HuH-7.5 (cell line): ENCODE measurements at regions not wholly inside any gene's neighbourhood (a gene's known extent, or its start where the extent isn't known, plus 50 kb on each side); places are given as distances from the start of the nearest gene placed in this dataset.

Experiments used
- DNase-seq: peaks from one replicate; pipeline ENCODE4 v3.0.0; 2011; ENCODE audit warnings: low spot score

GRCh38 chr3:82287562-82287961, 526.1 kb upstream of the GBE1 start:
- no peak for DNase-seq

- no peak for DNase-seq
Measured at GRCh38 chr3:82281205-82281604, 519.8 kb upstream of the GBE1 start.

GRCh38 chr3:82276992-82277391, 515.5 kb upstream of the GBE1 start:
- no peak for DNase-seq

- DNase-seq = no peak
Measured at GRCh38 chr3:82274897-82275296, 513.5 kb upstream of the GBE1 start.

- no peak for DNase-seq
Measured at GRCh38 chr3:82265747-82266146, 504.3 kb upstream of the GBE1 start.

- no peak for DNase-seq
Measured at GRCh38 chr3:82262193-82262592, 500.7 kb upstream of the GBE1 start.

- no peak for DNase-seq
Measured at GRCh38 chr3:82261637-82262036, 500.2 kb upstream of the GBE1 start.

- DNase-seq = no peak
Measured at GRCh38 chr3:82261013-82261412, 499.6 kb upstream of the GBE1 start.

- no peak for DNase-seq
Measured at GRCh38 chr3:82259994-82260393, 498.5 kb upstream of the GBE1 start.

- no peak for DNase-seq
Measured at GRCh38 chr3:82240322-82240721, 478.9 kb upstream of the GBE1 start.

- DNase-seq = no peak
Measured at GRCh38 chr3:82236257-82236656, 474.8 kb upstream of the GBE1 start.

GRCh38 chr3:82229397-82229796, 468.0 kb upstream of the GBE1 start:
- DNase-seq = no peak

GRCh38 chr3:82224661-82225060, 463.2 kb upstream of the GBE1 start:
- no peak for DNase-seq

- DNase-seq = no peak
Measured at GRCh38 chr3:82222401-82222800, 461.0 kb upstream of the GBE1 start.

GRCh38 chr3:82217571-82217970, 456.1 kb upstream of the GBE1 start:
- no peak for DNase-seq

GRCh38 chr3:82208002-82208710, 446.7 kb upstream of the GBE1 start:
- DNase-seq = no peak

GRCh38 chr3:82202269-82202668, 440.8 kb upstream of the GBE1 start:
- DNase-seq = no peak

- DNase-seq = no peak
Measured at GRCh38 chr3:82201316-82201715, 439.9 kb upstream of the GBE1 start.

- no peak for DNase-seq
Measured at GRCh38 chr3:82198009-82198408, 436.6 kb upstream of the GBE1 start.

- DNase-seq = no peak
Measured at GRCh38 chr3:82196645-82197044, 435.2 kb upstream of the GBE1 start.

- no peak for DNase-seq
Measured at GRCh38 chr3:82194870-82195269, 433.4 kb upstream of the GBE1 start.

GRCh38 chr3:82186017-82186416, 424.6 kb upstream of the GBE1 start:
- DNase-seq = no peak

GRCh38 chr3:82179291-82179690, 417.8 kb upstream of the GBE1 start:
- no peak for DNase-seq

GRCh38 chr3:82178291-82178690, 416.8 kb upstream of the GBE1 start:
- no peak for DNase-seq

GRCh38 chr3:82177774-82178173, 416.3 kb upstream of the GBE1 start:
- no peak for DNase-seq
